Neural progenitor cell (in vitro differentiated cells): ENCODE measurements at regions not wholly inside any gene's neighbourhood (a gene's known extent, or its start where the extent isn't known, plus 50 kb on each side); places are given as distances from the start of the nearest gene placed in this dataset.
A peak's percentile ranks its signal among the peaks of the same experiment; 100 is the strongest.

ENCODE experiments used
- DNase-seq: peaks from one replicate; pipeline ENCODE4 v3.0.0-alpha.2; 2016; ENCODE audit warnings: low spot score
- H2AFZ ChIP-seq: fragments of 200-600 bp; sonication (generic); replicated peaks from 2 replicates; pipeline ENCODE4 v1.6.1; 2016; ENCODE audit warnings: antibody characterized with exemption
- H3F3A ChIP-seq: fragments of 200-600 bp; sonication (generic); 2 replicates; pipeline ENCODE4 v1.6.1; 2016; ENCODE audit warnings: antibody characterized with exemption, low read depth
- H3K27ac ChIP-seq: fragments of 200-600 bp; sonication (generic); 2 replicates; pipeline ENCODE4 v1.5.1; 2016; ENCODE audit warnings: mild to moderate bottlenecking
- H3K27me3 ChIP-seq: fragments of 200-600 bp; sonication (generic); 2 replicates; pipeline ENCODE4 v1.6.1; 2016; ENCODE audit warnings: mild to moderate bottlenecking, moderate library complexity
- H3K36me3 ChIP-seq: fragments of 200-600 bp; sonication (generic); 2 replicates; pipeline ENCODE4 v1.5.1; 2016
- H3K4me1 ChIP-seq: fragments of 200-600 bp; sonication (generic); 2 replicates; pipeline ENCODE4 v1.6.1; 2016; ENCODE audit warnings: mixed run types
- H3K4me2 ChIP-seq: fragments of 200-600 bp; sonication (generic); 2 replicates; pipeline ENCODE4 v1.6.1; 2016
- H3K4me3 ChIP-seq: fragments of 200-600 bp; sonication (generic); 2 replicates; pipeline ENCODE4 v1.5.1; 2016
- H3K79me2 ChIP-seq: fragments of 200-600 bp; sonication (generic); 2 replicates; pipeline ENCODE4 v1.6.1; 2016; ENCODE audit warnings: low read depth
- H3K9ac ChIP-seq: fragments of 200-600 bp; sonication (generic); 2 replicates; pipeline ENCODE4 v1.6.1; 2016
- H3K9me3 ChIP-seq: fragments of 200-600 bp; sonication (generic); 2 replicates; pipeline ENCODE4 v1.5.1; 2016; ENCODE audit warnings: low read depth
- H4K20me1 ChIP-seq: fragments of 200-600 bp; sonication (generic); 2 replicates; pipeline ENCODE4 v1.6.1; 2016; ENCODE audit warnings: low read depth
- H3K27ac Mint-ChIP-seq: 3 replicates; pipeline ENCODE4 v1.8.0; 2021; ENCODE audit warnings: mixed read lengths
- H3K27me3 Mint-ChIP-seq: 2 replicates; pipeline ENCODE4 v1.8.0; 2022; ENCODE audit warnings: low read depth, mild to moderate bottlenecking, inconsistent platforms, moderate library complexity, mixed read lengths; ENCODE audit not compliant: insufficient read depth
- H3K36me3 Mint-ChIP-seq: 3 replicates; pipeline ENCODE4 v1.8.0; 2021; ENCODE audit warnings: mixed read lengths
- H3K4me1 Mint-ChIP-seq: 3 replicates; pipeline ENCODE4 v1.8.0; 2021; ENCODE audit warnings: mixed read lengths
- H3K4me3 Mint-ChIP-seq: 3 replicates; pipeline ENCODE4 v1.8.0; 2021; ENCODE audit warnings: mild to moderate bottlenecking, moderate library complexity, mixed read lengths
- H3K9me3 Mint-ChIP-seq: 3 replicates; pipeline ENCODE4 v1.8.0; 2020; ENCODE audit warnings: mixed read lengths
- CTCF ChIP-seq: fragments of 200-600 bp; sonication (generic); IDR thresholded peaks from 2 replicates; pipeline ENCODE4 v1.5.1; 2017; ENCODE audit warnings: antibody characterized with exemption, mild to moderate bottlenecking
- EZH2 ChIP-seq: fragments of 200-600 bp; sonication (generic); IDR thresholded peaks from 2 replicates; pipeline ENCODE4 v1.6.1; 2017; ENCODE audit warnings: antibody characterized with exemption, mild to moderate bottlenecking, moderate library complexity
- EZH2phosphoT487 ChIP-seq: fragments of 200-600 bp; sonication (generic); IDR thresholded peaks from 2 replicates; pipeline ENCODE4 v1.6.1; 2017; ENCODE audit warnings: antibody characterized with exemption

DNA sequence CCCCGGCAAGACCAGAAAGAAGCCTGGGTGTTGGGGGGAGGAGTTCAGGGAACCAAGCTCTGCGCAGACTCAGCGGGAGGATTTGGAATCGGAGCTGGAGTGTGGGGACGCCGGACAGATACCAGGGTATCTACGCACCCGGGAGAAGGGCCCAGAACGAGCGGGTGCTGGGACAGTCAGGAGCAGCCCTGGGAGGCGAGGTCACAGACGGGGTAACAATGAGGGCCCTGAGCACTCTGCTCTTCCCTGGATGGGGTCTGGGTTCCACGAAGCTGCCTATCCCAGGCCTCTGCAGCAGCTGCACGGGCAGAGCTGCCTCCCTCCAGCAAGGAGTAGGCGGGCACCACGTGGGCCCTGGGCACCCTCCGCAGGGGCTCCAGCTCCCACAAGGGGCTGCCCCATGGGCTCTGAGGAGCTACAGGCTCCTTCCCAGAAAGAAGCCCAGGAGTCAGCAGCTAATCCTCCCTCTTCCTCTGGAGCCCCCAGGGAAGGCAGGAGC, 197.2 kb downstream of the BRD1 start:
- H3K4me3 ChIP-seq: no peak overlapping the region
- Mint-ChIP-seq H3K4me3 (no peak overlapping the region), H3K9me3 (no peaks in the 10 kb centered on the region), H3K27me3 (peaks cover 21% of the 10 kb centered on the region), H3K27ac (no peak overlapping the region), H3K36me3 (no peaks in the 10 kb centered on the region), H3K4me1 (peaks cover 29% of the 10 kb centered on the region)
- H3K4me2 ChIP-seq: no peak overlapping the region
- no peak overlapping the region for H3K9ac ChIP-seq
- H3K4me1 ChIP-seq: peaks cover 51% of the 10 kb centered on the region
- H4K20me1 ChIP-seq: peaks cover 19% of the 10 kb centered on the region
- H3K36me3 ChIP-seq: no peaks in the 10 kb centered on the region
- H3F3A ChIP-seq: peaks cover 40% of the 10 kb centered on the region
- no peak overlapping the region for H2AFZ ChIP-seq
- DNase-seq: peak; percentile 41
- no peak overlapping the region for H3K27ac ChIP-seq
- H3K27me3 ChIP-seq: no peaks in the 10 kb centered on the region
- TF ChIP-seq EZH2phosphoT487: no peak
- TF ChIP-seq EZH2: no peak
- TF ChIP-seq CTCF: no peak
- H3K9me3 ChIP-seq: no peaks in the 10 kb centered on the region
- no peaks in the 10 kb centered on the region for H3K79me2 ChIP-seq

GRCh38 chr22:49629586-49630447, 197.9 kb downstream of the BRD1 start:
- peaks cover 21% of the 10 kb centered on the region for H3K27me3 Mint-ChIP-seq
- Histone ChIP-seq H3K4me1 (peaks cover 51% of the 10 kb centered on the region), H3K79me2 (no peaks in the 10 kb centered on the region), H3K4me2 (peak overlapping the region; percentile 71), H3K27ac (no peak overlapping the region), H3K4me3 (no peak overlapping the region), H4K20me1 (peaks cover 19% of the 10 kb centered on the region), H3K36me3 (no peaks in the 10 kb centered on the region), H3F3A (peaks cover 40% of the 10 kb centered on the region), H3K27me3 (no peaks in the 10 kb centered on the region), H2AFZ (no peak overlapping the region), H3K9me3 (no peaks in the 10 kb centered on the region), H3K9ac (no peak overlapping the region)
- H3K4me1 Mint-ChIP-seq: peaks cover 29% of the 10 kb centered on the region
- no peak overlapping the region for H3K27ac Mint-ChIP-seq
- no peaks in the 10 kb centered on the region for H3K36me3 Mint-ChIP-seq
- no peaks in the 10 kb centered on the region for H3K9me3 Mint-ChIP-seq
- DNase-seq: no peak
- no peak overlapping the region for H3K4me3 Mint-ChIP-seq
- TF ChIP-seq EZH2phosphoT487 (no peak), EZH2 (no peak), CTCF (no peak)

DNA sequence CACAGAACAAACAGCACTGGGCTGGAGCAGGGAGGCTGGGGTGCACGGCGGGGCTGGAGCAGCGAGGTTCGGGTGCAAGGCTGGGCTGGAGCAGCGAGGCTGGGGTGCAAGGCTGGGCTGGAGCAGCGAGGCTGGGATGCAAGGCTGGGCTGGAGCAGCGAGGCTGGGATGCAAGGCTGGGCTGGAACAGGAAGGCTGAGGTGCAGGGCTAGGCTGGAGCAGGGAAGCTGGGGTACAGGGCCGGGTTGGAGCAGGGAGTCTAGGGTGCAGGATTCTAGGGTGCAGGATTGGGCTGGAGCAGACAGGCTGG, 198.5 kb downstream of the BRD1 start:
- no peaks in the 10 kb centered on the region for H3K36me3 ChIP-seq
- H3K79me2 ChIP-seq: no peaks in the 10 kb centered on the region
- Mint-ChIP-seq H3K4me3 (peak overlapping the region; percentile 21), H3K27me3 (peaks cover 21% of the 10 kb centered on the region), H3K36me3 (no peaks in the 10 kb centered on the region), H3K27ac (no peak overlapping the region), H3K4me1 (peaks cover 29% of the 10 kb centered on the region), H3K9me3 (no peaks in the 10 kb centered on the region)
- no peaks in the 10 kb centered on the region for H3K27me3 ChIP-seq
- peaks cover 40% of the 10 kb centered on the region for H3F3A ChIP-seq
- H3K4me1 ChIP-seq: peaks cover 51% of the 10 kb centered on the region
- H3K27ac ChIP-seq: no peak overlapping the region
- H2AFZ ChIP-seq: no peak overlapping the region
- no peak overlapping the region for H3K4me3 ChIP-seq
- H4K20me1 ChIP-seq: peaks cover 19% of the 10 kb centered on the region
- TF ChIP-seq EZH2phosphoT487 (no peak), EZH2 (no peak), CTCF (no peak)
- peak overlapping the region; percentile 71 for H3K4me2 ChIP-seq
- H3K9me3 ChIP-seq: no peaks in the 10 kb centered on the region
- no peak for DNase-seq
- no peak overlapping the region for H3K9ac ChIP-seq
